GM12878 (cell line): ENCODE measurements at regions not wholly inside any gene's neighbourhood (a gene's known extent, or its start where the extent isn't known, plus 50 kb on each side); places are given as distances from the start of the nearest gene placed in this dataset.
"Not testable (repeated sequence)": the region's sequence is repeated elsewhere in the genome, so short reads cannot be mapped to it uniquely, and the experiment has no call there.

Experiments
- RAD51 ChIP-seq: fragments of 450-650 bp; IDR thresholded peaks from 2 replicates; pipeline ENCODE4 v1.6.1; 2016; ENCODE audit warnings: moderate library complexity, mild to moderate bottlenecking, inconsistent platforms
- TF ChIP-seq, protein P1 (sequence below): IDR thresholded peaks from 2 replicates; pipeline ENCODE4 v1.6.1; 2012; ENCODE audit warnings: mild to moderate bottlenecking, low read depth, low read length
- TF ChIP-seq, protein P2 (sequence below): IDR thresholded peaks from 2 replicates; pipeline ENCODE4 v1.6.1; 2011; ENCODE audit warnings: mild to moderate bottlenecking, low read depth, low read length, moderate library complexity; ENCODE audit not compliant: insufficient replicate concordance

DNA sequence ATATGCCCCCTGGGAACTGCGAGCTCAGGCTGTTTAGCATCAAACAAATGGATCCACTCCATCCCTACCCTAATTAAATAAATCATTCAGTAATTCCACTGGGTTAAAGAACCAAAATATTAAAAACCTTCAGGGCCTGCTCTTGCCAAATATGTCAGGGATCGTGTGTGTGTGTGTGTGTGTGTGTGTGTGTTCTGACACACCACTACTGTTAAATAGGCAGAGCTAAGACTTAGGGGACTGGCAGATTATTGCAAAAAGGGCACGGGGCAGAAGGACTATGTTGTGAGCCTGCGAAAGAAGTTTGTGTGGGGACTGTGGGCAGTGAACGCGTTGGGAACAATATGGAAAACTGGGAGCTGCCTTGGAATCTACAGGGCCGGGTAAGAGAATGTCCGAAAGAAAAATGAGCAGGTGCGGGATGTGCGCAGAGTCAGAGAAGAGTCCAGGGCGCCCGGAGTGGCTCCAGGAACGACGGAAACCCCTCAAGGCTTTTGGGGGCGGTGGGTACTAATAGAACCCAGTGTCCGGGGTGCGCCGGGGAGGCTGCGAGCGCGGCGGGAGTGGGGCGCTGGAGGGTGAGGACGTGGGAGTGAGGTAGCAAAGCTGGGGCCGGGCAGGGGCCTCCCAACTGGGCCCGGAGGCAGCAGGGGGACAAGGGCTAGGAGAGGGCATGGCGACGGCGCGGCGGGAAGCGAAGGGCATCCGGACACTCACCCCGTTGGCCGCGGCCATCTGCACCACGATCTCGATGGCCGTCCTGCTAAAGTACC lies 54.8 kb downstream of the FOXD4L6 start:
- not testable (repeated sequence) for TF ChIP-seq RAD51
- TF ChIP-seq, protein P1, sequence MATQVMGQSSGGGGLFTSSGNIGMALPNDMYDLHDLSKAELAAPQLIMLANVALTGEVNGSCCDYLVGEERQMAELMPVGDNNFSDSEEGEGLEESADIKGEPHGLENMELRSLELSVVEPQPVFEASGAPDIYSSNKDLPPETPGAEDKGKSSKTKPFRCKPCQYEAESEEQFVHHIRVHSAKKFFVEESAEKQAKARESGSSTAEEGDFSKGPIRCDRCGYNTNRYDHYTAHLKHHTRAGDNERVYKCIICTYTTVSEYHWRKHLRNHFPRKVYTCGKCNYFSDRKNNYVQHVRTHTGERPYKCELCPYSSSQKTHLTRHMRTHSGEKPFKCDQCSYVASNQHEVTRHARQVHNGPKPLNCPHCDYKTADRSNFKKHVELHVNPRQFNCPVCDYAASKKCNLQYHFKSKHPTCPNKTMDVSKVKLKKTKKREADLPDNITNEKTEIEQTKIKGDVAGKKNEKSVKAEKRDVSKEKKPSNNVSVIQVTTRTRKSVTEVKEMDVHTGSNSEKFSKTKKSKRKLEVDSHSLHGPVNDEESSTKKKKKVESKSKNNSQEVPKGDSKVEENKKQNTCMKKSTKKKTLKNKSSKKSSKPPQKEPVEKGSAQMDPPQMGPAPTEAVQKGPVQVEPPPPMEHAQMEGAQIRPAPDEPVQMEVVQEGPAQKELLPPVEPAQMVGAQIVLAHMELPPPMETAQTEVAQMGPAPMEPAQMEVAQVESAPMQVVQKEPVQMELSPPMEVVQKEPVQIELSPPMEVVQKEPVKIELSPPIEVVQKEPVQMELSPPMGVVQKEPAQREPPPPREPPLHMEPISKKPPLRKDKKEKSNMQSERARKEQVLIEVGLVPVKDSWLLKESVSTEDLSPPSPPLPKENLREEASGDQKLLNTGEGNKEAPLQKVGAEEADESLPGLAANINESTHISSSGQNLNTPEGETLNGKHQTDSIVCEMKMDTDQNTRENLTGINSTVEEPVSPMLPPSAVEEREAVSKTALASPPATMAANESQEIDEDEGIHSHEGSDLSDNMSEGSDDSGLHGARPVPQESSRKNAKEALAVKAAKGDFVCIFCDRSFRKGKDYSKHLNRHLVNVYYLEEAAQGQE = not testable (repeated sequence)
- TF ChIP-seq, protein P2, sequence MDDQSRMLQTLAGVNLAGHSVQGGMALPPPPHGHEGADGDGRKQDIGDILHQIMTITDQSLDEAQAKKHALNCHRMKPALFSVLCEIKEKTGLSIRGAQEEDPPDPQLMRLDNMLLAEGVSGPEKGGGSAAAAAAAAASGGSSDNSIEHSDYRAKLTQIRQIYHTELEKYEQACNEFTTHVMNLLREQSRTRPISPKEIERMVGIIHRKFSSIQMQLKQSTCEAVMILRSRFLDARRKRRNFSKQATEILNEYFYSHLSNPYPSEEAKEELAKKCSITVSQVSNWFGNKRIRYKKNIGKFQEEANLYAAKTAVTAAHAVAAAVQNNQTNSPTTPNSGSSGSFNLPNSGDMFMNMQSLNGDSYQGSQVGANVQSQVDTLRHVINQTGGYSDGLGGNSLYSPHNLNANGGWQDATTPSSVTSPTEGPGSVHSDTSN = not testable (repeated sequence)
